ENCODE measurements at regions not wholly inside any gene's neighbourhood (a gene's known extent, or its start where the extent isn't known, plus 50 kb on each side); places are given as distances from the start of the nearest gene placed in this dataset.

DNA sequence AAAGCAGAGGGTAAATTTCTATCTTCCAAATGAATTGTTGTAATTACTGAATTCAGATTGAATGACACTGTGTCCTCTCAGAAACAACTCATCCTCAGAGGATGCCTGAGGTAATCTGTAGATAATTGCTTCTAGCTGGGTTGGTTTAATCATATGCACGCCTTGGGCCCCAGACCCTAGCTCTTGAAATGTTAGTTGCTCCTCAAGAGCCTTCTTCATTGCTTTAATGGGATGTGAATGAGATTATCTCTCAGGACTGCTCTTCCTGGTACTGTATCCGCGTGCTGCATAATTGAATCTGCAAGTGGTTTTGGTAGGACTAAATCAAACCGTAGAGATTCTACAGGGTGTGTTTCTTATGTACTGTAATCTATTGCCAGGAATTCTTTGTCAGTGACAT lies 569.3 kb upstream of the NEGR1 start:
- DNase-seq (ENCODE audit: low read depth in 4 of 4, low spot score in 3 of 4): no peak

GRCh38 chr1:72848997-72849396 lies 566.7 kb upstream of the NEGR1 start:
- no peak for DNase-seq (ENCODE audit: low read depth in 4 of 4, low spot score in 3 of 4)

DNA sequence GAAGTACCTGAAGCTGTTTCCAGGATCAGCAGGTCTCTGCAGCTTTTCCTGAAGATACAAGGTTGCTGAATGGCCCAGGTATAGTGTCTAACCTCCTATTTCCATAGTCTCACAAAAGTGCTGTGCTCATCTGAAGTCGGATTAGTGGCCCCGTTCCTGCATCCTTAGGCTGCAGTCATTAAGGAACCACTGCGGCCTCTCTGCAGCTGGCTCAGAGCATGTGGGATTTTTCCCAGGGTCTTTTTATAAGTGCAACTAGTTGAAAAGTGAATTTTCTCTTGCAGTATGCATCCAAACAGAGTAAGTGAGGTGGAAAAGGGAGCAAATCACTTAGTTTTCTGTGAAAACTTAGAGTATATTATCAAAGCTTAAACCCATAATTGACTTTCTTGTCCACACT lies 565.3 kb upstream of the NEGR1 start:
- no peak for DNase-seq (ENCODE audit: low read depth in 4 of 4, low spot score in 3 of 4)

- DNase-seq (ENCODE audit: low read depth in 4 of 4, low spot score in 3 of 4): peak in 1 of 4 donors; percentile 3
These were observed 564.3 kb upstream of the NEGR1 start for GRCh38 chr1:72846476-72847278.

- DNase-seq (ENCODE audit: low read depth in 4 of 4, low spot score in 3 of 4): no peak
These were observed 563.6 kb upstream of the NEGR1 start for GRCh38 chr1:72845981-72846380.

GRCh38 chr1:72845381-72845780 lies 563.0 kb upstream of the NEGR1 start:
- DNase-seq (ENCODE audit: low read depth in 4 of 4, low spot score in 3 of 4): no peak

GRCh38 chr1:72837781-72838180 lies 555.4 kb upstream of the NEGR1 start:
- no peak for DNase-seq (ENCODE audit: low read depth in 4 of 4, low spot score in 3 of 4)

DNA sequence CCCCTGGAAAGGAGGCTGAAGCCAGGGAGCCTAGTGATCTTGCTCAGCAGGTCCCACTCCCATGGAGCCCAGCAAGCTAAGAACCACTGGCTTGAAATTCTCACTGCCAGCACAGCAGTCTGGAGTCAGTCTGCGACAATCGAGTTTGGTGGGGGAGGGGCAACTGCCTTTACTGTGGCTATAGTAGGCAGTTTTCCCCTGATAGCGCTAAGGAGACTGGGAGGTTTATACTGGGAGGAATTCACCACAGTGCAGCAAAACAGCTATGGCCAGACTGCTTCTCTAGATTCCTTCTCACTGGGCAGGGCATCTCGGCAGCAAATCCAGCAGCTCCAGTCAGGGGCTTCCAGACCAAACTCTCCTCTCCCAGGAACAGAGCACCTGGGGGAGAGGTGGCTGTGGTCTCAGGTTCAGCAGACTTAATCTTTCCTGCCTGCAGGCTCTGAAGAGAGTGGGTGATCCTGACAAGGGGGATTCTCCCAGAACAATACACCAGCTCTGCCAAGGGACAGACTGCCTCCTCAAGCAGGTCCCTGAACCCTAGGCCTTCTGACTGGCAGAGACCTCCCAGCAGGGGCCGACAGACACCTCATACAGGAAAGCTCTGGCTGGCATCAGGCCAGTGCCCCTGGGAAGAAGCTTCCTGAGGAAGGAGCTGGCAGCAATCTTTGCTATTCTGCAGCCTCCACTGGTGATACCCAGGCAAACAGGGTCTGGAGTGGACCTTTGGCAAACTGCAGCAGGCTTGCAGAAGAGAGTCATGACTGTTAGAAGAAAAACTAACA lies 548.5 kb upstream of the NEGR1 start:
- DNase-seq (ENCODE audit: low read depth in 4 of 4, low spot score in 3 of 4): no peak

GRCh38 chr1:72827278-72827677 lies 544.9 kb upstream of the NEGR1 start:
- no peak for DNase-seq (ENCODE audit: low read depth in 4 of 4, low spot score in 3 of 4)

DNA sequence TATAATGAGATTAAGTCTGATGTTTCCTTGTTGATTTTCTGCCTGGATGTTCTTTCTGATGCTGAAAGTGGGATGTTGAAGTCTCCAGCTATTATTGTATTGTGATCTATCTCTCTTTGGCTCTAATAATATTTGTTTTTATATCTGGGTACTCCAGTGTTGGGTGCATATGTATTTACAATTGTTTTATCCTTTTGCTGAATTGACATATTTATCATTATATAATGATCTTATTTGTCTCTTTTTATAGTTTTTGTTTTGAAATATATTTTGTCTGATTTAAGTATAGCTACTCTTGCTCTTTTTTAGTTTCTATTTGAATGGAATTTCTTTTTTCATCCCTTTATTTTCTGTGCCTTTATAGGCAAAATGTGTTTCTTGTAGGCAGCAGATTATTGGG lies 522.2 kb upstream of the NEGR1 start:
- DNase-seq (ENCODE audit: low read depth in 4 of 4, low spot score in 3 of 4): no peak

DNA sequence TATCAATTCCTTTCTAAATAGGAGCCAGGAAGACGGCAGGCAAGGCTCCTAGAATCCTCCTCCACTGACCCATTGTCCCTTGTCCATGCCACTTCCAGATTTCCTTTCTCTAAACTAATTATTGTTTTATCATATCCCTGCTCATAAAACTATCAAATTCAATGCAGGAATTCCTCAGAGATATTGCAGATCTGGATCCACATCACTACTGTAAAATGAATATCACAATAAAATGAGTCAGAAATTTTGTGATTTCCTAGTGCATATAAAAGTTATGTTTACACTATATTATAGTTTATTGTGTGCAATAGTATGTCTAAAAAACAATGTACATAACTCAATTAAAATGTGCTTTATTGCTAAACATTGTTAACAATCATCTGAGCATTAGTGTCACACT lies 498.7 kb upstream of the NEGR1 start:
- DNase-seq (ENCODE audit: low read depth in 4 of 4, low spot score in 3 of 4): no peak

DNA sequence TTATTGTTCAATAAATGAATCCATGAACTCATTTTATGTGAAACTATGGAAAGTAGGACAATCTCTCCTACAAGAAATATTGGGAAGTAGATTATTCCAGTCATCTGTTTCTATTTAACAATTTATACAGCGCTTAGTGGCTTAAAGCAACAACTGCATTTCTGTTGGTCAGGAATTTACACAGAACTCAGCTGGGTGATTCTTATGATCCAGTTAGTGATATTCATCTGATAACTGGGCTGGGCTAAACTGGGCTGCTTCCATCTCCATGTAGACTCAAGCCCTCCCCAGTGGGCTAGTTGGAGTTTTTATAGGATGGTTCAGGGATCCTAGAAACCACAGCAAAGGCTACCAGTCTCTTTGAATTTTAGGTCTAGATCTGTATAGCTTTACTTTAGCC lies 497.9 kb upstream of the NEGR1 start:
- no peak for DNase-seq (ENCODE audit: low read depth in 4 of 4, low spot score in 3 of 4)

- DNase-seq (ENCODE audit: low read depth in 4 of 4, low spot score in 3 of 4): no peak
These were observed 495.6 kb upstream of the NEGR1 start for GRCh38 chr1:72777918-72778317.

DNA sequence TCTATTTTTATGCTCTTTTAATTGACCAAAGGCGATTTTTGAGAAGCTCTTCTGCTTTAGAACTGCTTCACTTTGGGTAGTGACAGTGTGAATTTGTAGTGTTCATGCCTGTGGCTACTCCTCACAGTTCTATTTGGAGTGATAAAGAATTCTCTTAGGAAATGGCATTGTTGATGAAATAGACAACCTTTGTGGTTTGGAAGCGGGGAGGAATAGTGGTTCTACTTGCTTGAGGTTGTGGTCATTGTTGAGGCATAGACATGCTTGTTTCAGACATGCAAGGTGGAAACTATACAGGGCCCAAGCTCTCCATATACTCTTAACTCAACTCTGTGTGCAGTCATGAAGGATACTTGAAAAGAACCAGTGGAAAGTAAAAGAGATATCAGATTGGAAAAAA lies 481.1 kb upstream of the NEGR1 start:
- no peak for DNase-seq (ENCODE audit: low read depth in 4 of 4, low spot score in 3 of 4)

GRCh38 chr1:72759486-72759885 lies 477.1 kb upstream of the NEGR1 start:
- DNase-seq (ENCODE audit: low read depth in 4 of 4, low spot score in 3 of 4): no peak

DNA sequence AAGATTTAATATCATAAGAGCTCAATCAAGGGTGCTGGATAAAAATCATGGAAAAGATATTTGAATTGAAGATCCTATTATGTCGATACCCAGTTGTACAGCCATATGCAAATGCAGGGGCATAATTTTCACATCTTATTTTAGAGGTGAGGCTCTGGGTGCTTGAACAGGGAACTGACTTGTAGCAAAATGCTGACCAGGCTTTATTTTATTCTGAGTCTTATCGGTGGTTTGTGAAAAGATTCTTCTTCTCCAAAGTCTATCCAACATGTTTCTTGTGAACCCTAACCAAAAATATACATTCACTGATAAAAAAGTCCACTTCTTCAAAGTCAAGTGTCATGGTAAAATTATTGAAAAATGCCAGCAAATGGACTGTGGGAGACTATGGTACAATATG lies 475.5 kb upstream of the NEGR1 start:
- DNase-seq (ENCODE audit: low read depth in 4 of 4, low spot score in 3 of 4): no peak

DNA sequence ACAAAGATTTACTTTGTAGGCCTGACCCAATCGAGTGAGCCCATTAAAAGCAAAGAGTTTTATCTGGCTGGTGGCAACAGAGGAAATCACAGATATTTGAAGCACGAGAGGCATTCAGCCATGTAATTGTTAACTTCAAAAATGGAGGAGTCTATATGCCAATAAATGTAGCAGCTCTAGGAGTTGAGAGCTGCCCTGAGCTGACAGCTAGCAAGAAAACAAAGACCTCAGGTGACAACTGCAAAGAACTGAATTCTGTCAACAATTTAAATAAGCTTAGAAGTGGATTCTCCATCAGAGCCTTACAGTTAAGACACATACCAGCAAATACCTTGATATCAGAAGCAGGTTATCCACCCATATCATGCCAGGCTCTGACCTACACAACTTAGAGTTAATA lies 463.1 kb upstream of the NEGR1 start:
- no peak for DNase-seq (ENCODE audit: low read depth in 4 of 4, low spot score in 3 of 4)

DNA sequence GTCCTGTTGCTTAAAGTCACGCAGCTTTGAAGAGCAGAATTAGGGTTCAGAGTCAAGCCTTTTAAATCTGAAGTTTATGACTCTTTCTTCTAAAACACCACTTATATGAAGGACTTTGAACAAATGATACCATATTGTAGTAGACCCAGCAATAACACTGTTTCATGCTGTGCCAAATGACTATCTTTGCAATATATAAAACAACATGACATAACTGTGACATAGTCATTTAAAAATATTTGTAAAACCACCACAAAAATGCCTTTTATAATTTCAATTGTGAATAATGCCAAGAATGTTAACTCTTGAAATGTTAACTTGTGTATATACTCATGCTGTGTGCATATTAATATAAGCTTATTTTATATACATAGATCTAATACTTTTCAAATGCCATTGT lies 452.1 kb upstream of the NEGR1 start:
- no peak for DNase-seq (ENCODE audit: low read depth in 4 of 4, low spot score in 3 of 4)

GRCh38 chr1:72724951-72725861 lies 442.9 kb upstream of the NEGR1 start:
- DNase-seq (ENCODE audit: low read depth in 4 of 4, low spot score in 3 of 4): no peak

DNA sequence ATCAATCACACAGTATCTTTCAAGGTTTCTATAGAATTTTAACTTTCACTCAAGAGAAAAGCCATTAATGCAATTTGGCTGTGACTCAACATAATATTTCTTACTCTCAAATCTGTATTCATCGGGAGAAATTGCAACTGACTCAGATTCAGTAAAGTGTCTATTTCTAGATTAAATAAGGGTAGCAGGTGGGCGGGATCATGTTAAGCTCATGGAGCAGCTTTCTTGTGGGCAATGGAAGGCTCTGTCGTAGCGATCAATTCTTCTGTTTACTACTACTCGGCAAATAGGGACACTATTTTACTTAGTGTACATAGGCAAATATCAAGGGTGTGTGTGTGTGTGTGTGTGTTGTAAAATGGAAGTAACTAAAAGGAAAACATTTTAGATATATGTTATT lies 423.6 kb upstream of the NEGR1 start:
- no peak for DNase-seq (ENCODE audit: low read depth in 4 of 4, low spot score in 3 of 4)

DNA sequence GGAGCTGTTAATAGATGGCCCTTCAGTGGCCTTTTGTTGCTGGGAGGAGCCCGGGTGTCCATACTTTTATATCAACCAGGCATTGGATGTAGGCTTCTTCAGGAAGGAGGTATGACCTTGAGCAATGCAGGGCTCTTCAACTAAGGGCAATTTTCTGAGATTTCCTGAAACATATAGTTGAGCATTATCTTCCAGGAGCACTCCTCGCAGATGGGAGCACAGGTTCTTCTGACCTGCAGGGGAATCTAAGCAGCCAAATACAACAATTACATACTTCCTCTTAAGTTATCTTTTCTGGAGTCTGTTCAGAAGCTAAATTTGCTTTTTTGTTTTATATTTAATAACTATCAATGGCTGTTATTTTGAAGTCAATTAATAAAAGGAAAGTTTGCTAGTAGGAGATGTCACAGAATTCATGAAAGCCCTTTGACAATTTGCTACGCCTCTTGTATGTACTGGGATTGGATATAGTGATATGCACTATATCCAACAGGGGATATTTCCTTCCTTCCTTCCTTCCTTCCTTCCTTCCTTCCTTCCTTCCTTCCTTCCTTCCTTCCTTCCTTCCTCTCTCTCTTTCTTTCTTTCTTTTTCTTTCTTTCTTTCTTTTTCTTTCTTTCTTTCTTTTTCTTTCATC lies 422.6 kb upstream of the NEGR1 start:
- no peak for DNase-seq (ENCODE audit: low read depth in 4 of 4, low spot score in 3 of 4)
